Transverse colon (tissue), 4 donors: ENCODE measurements at regions not wholly inside any gene's neighbourhood (a gene's known extent, or its start where the extent isn't known, plus 50 kb on each side); places are given as distances from the start of the nearest gene placed in this dataset.

Source experiments
- CTCF ChIP-seq, 5 experiments: fragments of 200-600 bp in 3 of 5; fragments of 450-650 bp in 2 of 5; sonication (generic) in 3 of 5; IDR thresholded peaks; 1 replicate in 2 of 5; 2 replicates in 3 of 5; pipeline ENCODE4 v1.5.1; 2016 to 2017; ENCODE audit warnings: antibody characterized with exemption in 5 of 5, inconsistent platforms in 3 of 5, mild to moderate bottlenecking in 2 of 5, moderate library complexity in 1 of 5
- POLR2A ChIP-seq: fragments of 450-650 bp; IDR thresholded peaks from one replicate; pipeline ENCODE4 v1.6.1; 2016; ENCODE audit warnings: antibody characterized with exemption, mild to moderate bottlenecking, moderate library complexity
- POLR2AphosphoS5 ChIP-seq, 3 donors: sonication (generic); formaldehyde crosslinking; IDR thresholded peaks; one replicate each; pipeline ENCODE4 v1.6.1; 2016; ENCODE audit warnings: antibody characterized with exemption in 3 of 3

GRCh38 chr11:92099183-92099582 is 125.4 kb upstream of the FAT3 start:
- TF ChIP-seq CTCF (IDR thresholded peaks at IDR 0.05) (no peak), POLR2A (no peak), POLR2AphosphoS5 (IDR thresholded peaks at IDR 0.05) (no peak)
